Astrocyte (in vitro differentiated cells and primary cell): ENCODE measurements at regions not wholly inside any gene's neighbourhood (a gene's known extent, or its start where the extent isn't known, plus 50 kb on each side); places are given as distances from the start of the nearest gene placed in this dataset.

Source experiments
- DNase-seq: peaks from one replicate; pipeline ENCODE4 v3.0.0-alpha.2; 2010; ENCODE audit warnings: low read depth
- FAIRE-seq: peaks from 2 replicates; lab custom pipeline; 2011; peaks lifted over from hg19 to GRCh38; lab: Jason Lieb, UNC
- H2AFZ ChIP-seq: 2 replicates; pipeline ENCODE4 v1.6.0; 2012; ENCODE audit warnings: low read depth, low read length, inconsistent platforms
- H3K27ac ChIP-seq: 2 replicates; pipeline ENCODE4 v1.5.1; 2011; ENCODE audit warnings: low read depth, low read length, inconsistent platforms
- H3K27me3 ChIP-seq: 2 replicates; pipeline ENCODE4 v1.6.0; 2011; ENCODE audit warnings: low read length, inconsistent platforms; ENCODE audit not compliant: insufficient read depth
- H3K36me3 ChIP-seq: 2 replicates; pipeline ENCODE4 v1.5.1; 2011; ENCODE audit warnings: low read length, inconsistent platforms; ENCODE audit not compliant: insufficient read depth
- H3K4me1 ChIP-seq: 2 replicates; pipeline ENCODE4 v1.5.1; 2011; ENCODE audit warnings: low read length, inconsistent platforms; ENCODE audit not compliant: insufficient read depth
- H3K4me2 ChIP-seq: 2 replicates; pipeline ENCODE4 v1.6.0; 2012; ENCODE audit warnings: low read length, inconsistent platforms
- H3K4me3 ChIP-seq: 2 replicates; pipeline ENCODE4 v1.5.1; 2011; ENCODE audit warnings: low read depth, mild to moderate bottlenecking, low read length, inconsistent platforms; ENCODE audit not compliant: insufficient read depth
- H3K79me2 ChIP-seq: 2 replicates; pipeline ENCODE4 v1.6.0; 2012; ENCODE audit warnings: mild to moderate bottlenecking, low read length, inconsistent platforms; ENCODE audit not compliant: insufficient read depth
- H3K9ac ChIP-seq: 2 replicates; pipeline ENCODE4 v1.6.0; 2012; ENCODE audit warnings: mild to moderate bottlenecking, low read length, inconsistent platforms
- H3K9me3 ChIP-seq: 2 replicates; pipeline ENCODE4 v1.5.1; 2012; ENCODE audit warnings: low read depth, mild to moderate bottlenecking, low read length, inconsistent platforms; ENCODE audit not compliant: insufficient read depth
- H4K20me1 ChIP-seq: 2 replicates; pipeline ENCODE4 v1.6.0; 2012; ENCODE audit warnings: low read length, inconsistent platforms; ENCODE audit not compliant: insufficient read depth
- H3K27ac Mint-ChIP-seq: one replicate; pipeline ENCODE4 v1.8.0; 2021; ENCODE audit warnings: mild to moderate bottlenecking, mixed read lengths; ENCODE audit not compliant: unreplicated experiment
- H3K27me3 Mint-ChIP-seq: one replicate; pipeline ENCODE4 v1.8.0; 2021; ENCODE audit warnings: low read depth, mixed read lengths; ENCODE audit not compliant: unreplicated experiment
- H3K36me3 Mint-ChIP-seq: one replicate; pipeline ENCODE4 v1.8.0; 2021; ENCODE audit warnings: low read depth, mixed read lengths; ENCODE audit not compliant: unreplicated experiment
- H3K4me1 Mint-ChIP-seq: one replicate; pipeline ENCODE4 v1.8.0; 2021; ENCODE audit warnings: low read depth, mixed read lengths; ENCODE audit not compliant: unreplicated experiment
- H3K4me3 Mint-ChIP-seq: one replicate; pipeline ENCODE4 v1.8.0; 2021; ENCODE audit warnings: mild to moderate bottlenecking, moderate library complexity, mixed read lengths; ENCODE audit not compliant: unreplicated experiment
- H3K9me3 Mint-ChIP-seq: one replicate; pipeline ENCODE4 v1.8.0; 2021; ENCODE audit warnings: mild to moderate bottlenecking, mixed read lengths; ENCODE audit not compliant: unreplicated experiment
- CTCF ChIP-seq: IDR thresholded peaks from 2 replicates; pipeline ENCODE4 v1.5.1; 2011; ENCODE audit warnings: low read depth, mild to moderate bottlenecking, inconsistent platforms, low read length, moderate library complexity; ENCODE audit not compliant: insufficient read depth
- EZH2 ChIP-seq: IDR thresholded peaks from 2 replicates; pipeline ENCODE4 v1.6.1; 2012; ENCODE audit warnings: mild to moderate bottlenecking, low read length, inconsistent platforms; ENCODE audit not compliant: insufficient read depth

GRCh38 chr10:14409247-14409646, 78.5 kb upstream of the FRMD4A start:
- H3K9me3 ChIP-seq = no peaks in the 10 kb centered on the region
- H3K27me3 ChIP-seq = no peaks in the 10 kb centered on the region
- no peak overlapping the region for H3K9ac ChIP-seq
- Mint-ChIP-seq H3K4me3 (no peak overlapping the region), H3K27ac (no peak overlapping the region), H3K4me1 (peaks cover 36% of the 10 kb centered on the region), H3K27me3 (peaks cover 1% of the 10 kb centered on the region), H3K36me3 (no peaks in the 10 kb centered on the region), H3K9me3 (no peaks in the 10 kb centered on the region)
- peaks cover 22% of the 10 kb centered on the region for H3K4me1 ChIP-seq
- TF ChIP-seq EZH2 (no peak), CTCF (no peak)
- H3K4me2 ChIP-seq = no peak overlapping the region
- no peak overlapping the region for H3K27ac ChIP-seq
- no peak for FAIRE-seq
- no peaks in the 10 kb centered on the region for H4K20me1 ChIP-seq
- H3K79me2 ChIP-seq = no peaks in the 10 kb centered on the region
- no peaks in the 10 kb centered on the region for H3K36me3 ChIP-seq
- no peak for DNase-seq
- H2AFZ ChIP-seq = no peak overlapping the region
- H3K4me3 ChIP-seq = no peak overlapping the region

- H3K27me3 ChIP-seq = no peaks in the 10 kb centered on the region
- H3K27ac ChIP-seq = no peak overlapping the region
- no peak overlapping the region for H3K9ac ChIP-seq
- no peak overlapping the region for H3K4me3 ChIP-seq
- TF ChIP-seq EZH2 (no peak), CTCF (no peak)
- H3K27ac Mint-ChIP-seq = no peak overlapping the region
- H3K4me2 ChIP-seq = no peak overlapping the region
- no peaks in the 10 kb centered on the region for H3K9me3 Mint-ChIP-seq
- no peaks in the 10 kb centered on the region for H3K36me3 Mint-ChIP-seq
- H3K4me1 Mint-ChIP-seq = peaks cover 32% of the 10 kb centered on the region
- no peaks in the 10 kb centered on the region for H3K79me2 ChIP-seq
- peaks cover 1% of the 10 kb centered on the region for H3K27me3 Mint-ChIP-seq
- DNase-seq (no peak), FAIRE-seq (no peak)
- no peaks in the 10 kb centered on the region for H3K9me3 ChIP-seq
- no peaks in the 10 kb centered on the region for H3K36me3 ChIP-seq
- H3K4me3 Mint-ChIP-seq = no peak overlapping the region
- H2AFZ ChIP-seq = no peak overlapping the region
- H3K4me1 ChIP-seq = peaks cover 29% of the 10 kb centered on the region
- H4K20me1 ChIP-seq = no peaks in the 10 kb centered on the region
These were observed 77.4 kb upstream of the FRMD4A start for GRCh38 chr10:14408139-14408538.

DNA sequence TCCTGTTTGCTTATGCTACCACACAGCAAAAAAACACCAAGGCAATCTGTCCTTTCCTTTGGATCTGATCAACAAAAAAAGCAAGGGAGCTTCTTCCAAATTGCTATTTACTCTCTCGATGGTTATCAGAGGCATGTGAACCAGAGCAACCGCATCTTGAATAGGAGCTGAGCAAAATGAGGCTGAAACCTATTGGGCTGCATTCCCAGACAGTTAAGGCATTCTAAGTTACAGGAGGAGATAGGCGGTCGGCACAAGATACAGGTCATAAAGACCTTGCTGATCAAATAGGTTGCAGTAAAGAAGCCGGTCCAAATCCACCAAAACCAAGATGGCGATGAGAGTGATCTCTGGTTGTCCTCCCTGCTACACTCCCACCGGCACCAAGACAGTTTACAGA, 76.8 kb upstream of the FRMD4A start:
- H3K27me3 ChIP-seq = no peaks in the 10 kb centered on the region
- no peak for TF ChIP-seq CTCF
- no peak for TF ChIP-seq EZH2
- Mint-ChIP-seq H3K27ac (peak overlapping the region; percentile 72), H3K36me3 (no peaks in the 10 kb centered on the region), H3K9me3 (no peaks in the 10 kb centered on the region), H3K4me3 (no peak overlapping the region), H3K4me1 (peaks cover 31% of the 10 kb centered on the region), H3K27me3 (peaks cover 1% of the 10 kb centered on the region)
- peaks cover 29% of the 10 kb centered on the region for H3K4me1 ChIP-seq
- DNase-seq (peak; percentile 77), FAIRE-seq (no peak)
- peak overlapping the region; percentile 96 for H3K27ac ChIP-seq
- H2AFZ ChIP-seq = no peak overlapping the region
- H3K4me3 ChIP-seq = no peak overlapping the region
- no peaks in the 10 kb centered on the region for H3K36me3 ChIP-seq
- H4K20me1 ChIP-seq = no peaks in the 10 kb centered on the region
- no peak overlapping the region for H3K9ac ChIP-seq
- no peak overlapping the region for H3K4me2 ChIP-seq
- no peaks in the 10 kb centered on the region for H3K9me3 ChIP-seq
- H3K79me2 ChIP-seq = no peaks in the 10 kb centered on the region
